Astrocyte (in vitro differentiated cells and primary cell): ENCODE measurements at regions not wholly inside any gene's neighbourhood (a gene's known extent, or its start where the extent isn't known, plus 50 kb on each side); places are given as distances from the start of the nearest gene placed in this dataset.
"Not testable (repeated sequence)": the region's sequence is repeated elsewhere in the genome, so short reads cannot be mapped to it uniquely, and the experiment has no call there.

Experiments used
- DNase-seq: peaks from one replicate; pipeline ENCODE4 v3.0.0-alpha.2; 2010; ENCODE audit warnings: low read depth
- FAIRE-seq: peaks from 2 replicates; lab custom pipeline; 2011; peaks lifted over from hg19 to GRCh38; lab: Jason Lieb, UNC
- H2AFZ ChIP-seq: 2 replicates; pipeline ENCODE4 v1.6.0; 2012; ENCODE audit warnings: low read depth, low read length, inconsistent platforms
- H3K27ac ChIP-seq: 2 replicates; pipeline ENCODE4 v1.5.1; 2011; ENCODE audit warnings: low read depth, low read length, inconsistent platforms
- H3K27me3 ChIP-seq: 2 replicates; pipeline ENCODE4 v1.6.0; 2011; ENCODE audit warnings: low read length, inconsistent platforms; ENCODE audit not compliant: insufficient read depth
- H3K36me3 ChIP-seq: 2 replicates; pipeline ENCODE4 v1.5.1; 2011; ENCODE audit warnings: low read length, inconsistent platforms; ENCODE audit not compliant: insufficient read depth
- H3K4me1 ChIP-seq: 2 replicates; pipeline ENCODE4 v1.5.1; 2011; ENCODE audit warnings: low read length, inconsistent platforms; ENCODE audit not compliant: insufficient read depth
- H3K4me2 ChIP-seq: 2 replicates; pipeline ENCODE4 v1.6.0; 2012; ENCODE audit warnings: low read length, inconsistent platforms
- H3K4me3 ChIP-seq: 2 replicates; pipeline ENCODE4 v1.5.1; 2011; ENCODE audit warnings: low read depth, mild to moderate bottlenecking, low read length, inconsistent platforms; ENCODE audit not compliant: insufficient read depth
- H3K79me2 ChIP-seq: 2 replicates; pipeline ENCODE4 v1.6.0; 2012; ENCODE audit warnings: mild to moderate bottlenecking, low read length, inconsistent platforms; ENCODE audit not compliant: insufficient read depth
- H3K9ac ChIP-seq: 2 replicates; pipeline ENCODE4 v1.6.0; 2012; ENCODE audit warnings: mild to moderate bottlenecking, low read length, inconsistent platforms
- H3K9me3 ChIP-seq: 2 replicates; pipeline ENCODE4 v1.5.1; 2012; ENCODE audit warnings: low read depth, mild to moderate bottlenecking, low read length, inconsistent platforms; ENCODE audit not compliant: insufficient read depth
- H4K20me1 ChIP-seq: 2 replicates; pipeline ENCODE4 v1.6.0; 2012; ENCODE audit warnings: low read length, inconsistent platforms; ENCODE audit not compliant: insufficient read depth
- H3K27ac Mint-ChIP-seq: one replicate; pipeline ENCODE4 v1.8.0; 2021; ENCODE audit warnings: mild to moderate bottlenecking, mixed read lengths; ENCODE audit not compliant: unreplicated experiment
- H3K27me3 Mint-ChIP-seq: one replicate; pipeline ENCODE4 v1.8.0; 2021; ENCODE audit warnings: low read depth, mixed read lengths; ENCODE audit not compliant: unreplicated experiment
- H3K36me3 Mint-ChIP-seq: one replicate; pipeline ENCODE4 v1.8.0; 2021; ENCODE audit warnings: low read depth, mixed read lengths; ENCODE audit not compliant: unreplicated experiment
- H3K4me1 Mint-ChIP-seq: one replicate; pipeline ENCODE4 v1.8.0; 2021; ENCODE audit warnings: low read depth, mixed read lengths; ENCODE audit not compliant: unreplicated experiment
- H3K4me3 Mint-ChIP-seq: one replicate; pipeline ENCODE4 v1.8.0; 2021; ENCODE audit warnings: mild to moderate bottlenecking, moderate library complexity, mixed read lengths; ENCODE audit not compliant: unreplicated experiment
- H3K9me3 Mint-ChIP-seq: one replicate; pipeline ENCODE4 v1.8.0; 2021; ENCODE audit warnings: mild to moderate bottlenecking, mixed read lengths; ENCODE audit not compliant: unreplicated experiment

DNA sequence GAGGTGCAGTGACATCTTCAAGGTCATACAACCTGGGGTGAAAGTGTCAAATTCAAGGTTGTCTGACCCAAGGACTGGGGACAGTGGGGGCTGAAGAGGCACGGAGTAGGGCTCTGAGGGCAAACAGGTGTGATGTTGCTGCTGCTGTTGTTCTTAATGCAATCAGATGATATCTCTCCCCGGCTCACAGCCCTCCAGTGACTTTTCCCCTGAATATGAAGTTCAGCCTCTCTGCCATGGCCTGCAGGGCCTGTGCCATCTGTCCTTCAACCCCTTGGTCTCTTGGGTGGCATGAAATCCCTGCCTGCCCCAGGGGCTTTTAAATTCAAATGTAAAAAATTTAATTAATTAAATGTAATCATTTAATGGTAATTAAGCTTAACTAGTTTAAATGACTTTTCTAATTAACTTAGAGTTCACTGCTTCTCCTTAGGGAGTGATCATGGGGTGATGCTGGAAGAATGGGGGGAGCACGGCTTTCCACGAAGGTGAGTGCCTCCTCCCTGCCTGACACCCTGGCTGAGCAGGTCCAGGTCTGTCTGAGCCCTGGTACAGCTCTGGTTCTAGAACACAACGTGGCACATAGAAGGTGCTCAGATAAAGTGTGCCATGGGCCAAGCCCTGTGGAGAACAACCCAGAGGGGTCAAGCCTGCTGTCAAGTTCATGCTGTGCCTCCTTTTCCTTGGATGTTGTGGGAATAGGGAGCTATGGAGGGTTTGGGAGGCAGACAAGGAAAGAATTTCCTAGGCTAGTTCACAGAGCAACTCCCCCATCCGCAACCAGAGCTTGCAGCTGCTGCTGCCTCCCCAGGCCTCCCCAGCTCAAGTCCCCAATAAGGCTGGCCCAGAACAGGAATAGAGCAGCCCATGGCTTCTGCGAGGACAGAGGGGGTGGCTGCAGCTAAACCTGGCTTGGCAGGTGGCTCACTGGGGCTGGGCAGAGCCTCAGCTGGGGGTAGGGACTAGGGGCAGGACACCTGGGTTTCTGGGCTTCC, 75.1 kb downstream of the KCNJ18 start:
- H3K27me3 ChIP-seq, FAIRE-seq, H3K27ac ChIP-seq, H3K36me3 Mint-ChIP-seq, H3K4me1 Mint-ChIP-seq, H3K9me3 ChIP-seq, H4K20me1 ChIP-seq, H3K4me3 Mint-ChIP-seq, H3K9ac ChIP-seq, H3K36me3 ChIP-seq, H2AFZ ChIP-seq, H3K4me2 ChIP-seq, H3K79me2 ChIP-seq, H3K27ac Mint-ChIP-seq, H3K4me3 ChIP-seq, H3K27me3 Mint-ChIP-seq, DNase-seq, H3K4me1 ChIP-seq: not testable (repeated sequence)
- H3K9me3 Mint-ChIP-seq = peaks cover 14% of the 10 kb centered on the region

DNA sequence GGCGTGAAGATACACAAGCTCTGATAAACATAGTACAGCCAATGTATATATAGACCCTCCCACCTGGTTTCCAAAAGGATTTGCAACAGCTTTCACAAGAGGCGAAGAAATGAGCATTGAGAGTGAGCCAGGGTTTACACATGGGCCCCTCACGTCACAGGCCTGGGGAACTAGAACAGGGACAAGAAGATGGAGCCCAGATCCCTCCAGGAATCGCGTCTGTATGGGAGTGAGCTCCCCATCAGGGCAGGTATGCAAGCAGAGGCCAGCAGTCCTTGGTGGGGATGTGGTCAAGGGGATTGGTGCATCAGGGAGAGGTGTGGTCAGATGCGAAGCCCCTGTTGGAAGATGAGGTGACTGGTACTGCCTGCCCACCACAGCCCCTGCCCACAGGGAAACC, 75.9 kb downstream of the KCNJ18 start:
- H3K4me1 ChIP-seq, H3K9ac ChIP-seq, H3K36me3 ChIP-seq, H3K9me3 ChIP-seq, H3K4me3 Mint-ChIP-seq, H3K4me1 Mint-ChIP-seq, H4K20me1 ChIP-seq, H3K4me2 ChIP-seq, H3K36me3 Mint-ChIP-seq, H3K27me3 Mint-ChIP-seq, H3K79me2 ChIP-seq, DNase-seq, H3K27ac Mint-ChIP-seq, H3K4me3 ChIP-seq, FAIRE-seq, H2AFZ ChIP-seq, H3K27me3 ChIP-seq, H3K27ac ChIP-seq: not testable (repeated sequence)
- peaks cover 14% of the 10 kb centered on the region for H3K9me3 Mint-ChIP-seq

DNA sequence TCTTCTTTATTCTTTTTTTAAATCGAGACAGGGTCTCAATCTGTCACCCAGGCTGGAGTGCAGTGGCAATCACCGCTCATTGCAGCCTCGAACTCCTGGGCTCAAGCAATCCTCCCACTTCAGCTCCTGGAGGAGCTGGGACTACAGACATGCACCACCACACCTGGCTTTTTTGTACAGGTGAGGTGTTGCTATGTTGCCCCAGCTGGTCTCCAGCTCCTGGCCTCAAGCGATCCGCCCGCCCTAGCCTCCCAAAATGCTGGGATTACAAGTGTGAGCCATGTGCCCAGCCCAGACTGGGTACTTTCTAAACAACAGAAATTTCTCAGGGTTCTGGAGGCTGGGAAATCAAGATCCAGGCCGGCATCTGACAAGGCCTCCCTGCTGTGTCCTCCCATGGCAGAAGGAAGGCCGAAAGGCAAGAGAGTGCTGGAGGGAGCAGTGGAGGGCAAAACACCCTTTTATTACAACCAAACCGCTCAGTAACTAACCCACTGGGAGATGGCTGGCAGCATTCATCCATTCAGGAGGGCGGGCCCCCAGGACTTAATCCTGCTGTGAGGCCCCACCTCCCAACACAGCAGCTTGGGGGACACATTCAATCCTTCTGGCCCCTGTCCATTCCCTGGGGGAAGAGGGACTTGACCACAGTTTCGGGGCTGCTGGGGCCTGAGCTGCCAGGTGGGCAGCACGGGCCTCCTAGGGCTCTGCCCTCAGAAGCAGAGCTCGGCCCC, 76.6 kb downstream of the KCNJ18 start:
- H3K9me3 ChIP-seq = not testable (repeated sequence)

GRCh38 chr17:21769781-21770180, 77.5 kb downstream of the KCNJ18 start:
- H3K4me3 Mint-ChIP-seq, H3K4me1 Mint-ChIP-seq, H3K4me1 ChIP-seq, H3K27me3 Mint-ChIP-seq, H3K36me3 ChIP-seq, FAIRE-seq, H3K4me3 ChIP-seq, H3K9me3 ChIP-seq, H3K79me2 ChIP-seq, H2AFZ ChIP-seq, DNase-seq, H3K27ac Mint-ChIP-seq, H3K27me3 ChIP-seq, H4K20me1 ChIP-seq, H3K27ac ChIP-seq, H3K4me2 ChIP-seq, H3K9ac ChIP-seq, H3K36me3 Mint-ChIP-seq: not testable (repeated sequence)
- H3K9me3 Mint-ChIP-seq = peaks cover 13% of the 10 kb centered on the region

More for the DNA sequence above, 76.6 kb downstream of the KCNJ18 start:
- not testable (repeated sequence) for H3K4me1 Mint-ChIP-seq, H3K79me2 ChIP-seq, H3K36me3 ChIP-seq, H3K27me3 ChIP-seq, H2AFZ ChIP-seq, H3K4me3 ChIP-seq, H4K20me1 ChIP-seq, H3K4me3 Mint-ChIP-seq, H3K27ac Mint-ChIP-seq, DNase-seq, H3K4me2 ChIP-seq, H3K4me1 ChIP-seq, H3K36me3 Mint-ChIP-seq, H3K27ac ChIP-seq, H3K27me3 Mint-ChIP-seq, H3K9ac ChIP-seq, FAIRE-seq
- H3K9me3 Mint-ChIP-seq = peaks cover 14% of the 10 kb centered on the region

DNA sequence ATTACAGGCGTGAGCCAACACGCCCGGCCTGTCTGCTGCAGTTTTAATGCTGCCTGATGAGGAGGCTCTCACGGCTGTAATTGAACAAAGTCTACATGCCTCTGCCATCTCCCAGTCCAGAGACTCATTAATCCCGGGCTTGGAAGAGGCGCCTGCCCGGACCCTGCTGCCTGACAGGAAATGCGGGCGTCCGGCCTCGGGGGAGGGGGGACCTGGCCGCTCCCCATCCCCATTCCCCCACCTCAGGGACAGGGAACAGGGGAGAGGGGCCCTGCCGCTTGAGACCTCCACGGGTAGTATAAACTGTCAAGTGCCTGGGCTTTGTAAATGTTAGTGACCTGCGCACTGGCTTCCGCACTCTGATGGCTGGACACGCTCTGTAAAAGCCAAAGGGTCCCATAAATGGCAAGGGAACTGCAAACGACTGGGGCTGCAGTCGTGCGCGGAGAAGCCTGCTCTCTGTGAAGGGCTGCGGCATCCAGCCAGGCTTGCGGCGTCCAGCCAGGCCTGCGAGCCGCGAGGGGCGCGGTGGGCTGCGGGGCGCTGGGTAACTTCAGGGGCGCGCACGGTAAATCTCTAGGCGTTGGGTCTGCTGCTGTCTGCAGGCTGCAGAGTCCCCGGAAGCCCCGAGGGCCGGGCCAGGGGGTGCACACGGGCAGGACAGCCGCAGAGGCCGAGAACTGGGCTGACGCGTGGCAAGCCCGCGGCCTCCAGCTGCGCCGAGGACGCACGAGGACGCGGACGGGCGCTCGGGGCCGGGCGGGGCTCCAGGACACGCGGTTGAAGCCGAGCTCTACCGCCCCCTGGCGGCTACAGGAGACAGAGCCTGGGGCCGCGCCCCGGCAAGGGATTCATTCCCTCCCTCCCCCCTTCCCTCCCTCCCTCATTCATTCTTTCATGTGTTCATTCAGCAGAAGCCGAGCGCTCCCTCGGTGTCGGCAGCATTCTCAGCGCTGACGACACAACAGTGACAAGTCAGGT, 78.4 kb downstream of the KCNJ18 start:
- H3K27me3 ChIP-seq, H3K79me2 ChIP-seq, H2AFZ ChIP-seq, H3K36me3 Mint-ChIP-seq, H3K27me3 Mint-ChIP-seq, H3K4me2 ChIP-seq, H3K9ac ChIP-seq, H3K4me3 Mint-ChIP-seq, H4K20me1 ChIP-seq, H3K9me3 ChIP-seq, H3K36me3 ChIP-seq, DNase-seq, H3K27ac Mint-ChIP-seq, H3K4me1 ChIP-seq, H3K4me1 Mint-ChIP-seq, H3K27ac ChIP-seq, FAIRE-seq, H3K4me3 ChIP-seq: not testable (repeated sequence)
- peaks cover 13% of the 10 kb centered on the region for H3K9me3 Mint-ChIP-seq
